GM19372 (cell line): ENCODE measurements at regions not wholly inside any gene's neighbourhood (a gene's known extent, or its start where the extent isn't known, plus 50 kb on each side); places are given as distances from the start of the nearest gene placed in this dataset.

Experiments
- ATAC-seq: cut with Tn5 transposase; IDR thresholded peaks from one replicate; pipeline ENCODE4 v1.9.1; 2021; ENCODE audit warnings: mild to moderate bottlenecking, low read depth, moderate library complexity; ENCODE audit not compliant: unreplicated experiment

GRCh38 chr3:180282386-180282785 lies 245.6 kb upstream of the PEX5L start:
- ATAC-seq = no peak

DNA sequence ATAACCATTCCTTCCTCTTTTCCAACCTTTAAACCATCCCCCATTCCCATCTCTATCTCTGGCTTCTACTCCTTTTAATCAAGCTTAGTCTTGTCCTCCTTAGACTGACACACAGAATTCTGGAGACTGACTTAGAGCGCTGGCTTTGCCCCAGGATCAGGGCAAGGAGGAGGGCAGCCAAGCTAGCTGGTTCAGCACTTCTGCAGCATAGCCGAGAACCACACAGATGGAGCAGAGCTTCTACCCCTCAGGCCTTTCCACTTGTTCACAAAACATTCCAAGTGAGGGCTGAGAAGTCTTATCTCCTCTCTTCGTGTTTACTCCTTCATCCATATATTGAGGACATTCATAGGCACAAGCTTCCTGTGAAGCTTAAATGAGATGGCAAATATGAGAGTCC lies 246.5 kb upstream of the PEX5L start:
- no peak for ATAC-seq

GRCh38 chr3:180284331-180285110 lies 247.8 kb upstream of the PEX5L start:
- no peak for ATAC-seq

DNA sequence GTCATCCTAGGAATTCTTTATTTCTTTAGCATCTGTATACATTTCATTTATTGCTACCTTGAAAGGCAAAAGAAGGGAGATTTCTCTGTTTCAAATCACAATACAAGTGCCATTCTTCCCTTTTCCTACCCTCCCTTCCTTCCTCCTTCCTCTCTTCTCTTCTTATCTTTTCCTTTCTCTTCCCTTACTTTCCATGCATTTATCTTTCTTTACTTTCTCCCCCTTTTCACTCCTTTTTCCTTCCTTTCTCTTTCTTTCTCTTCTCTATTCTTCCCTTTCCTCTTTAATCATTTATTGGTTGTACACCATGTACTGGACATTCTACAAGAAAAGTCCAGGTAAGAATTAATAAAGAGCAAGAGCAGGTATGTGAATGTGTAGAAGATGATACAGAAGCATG lies 251.0 kb upstream of the PEX5L start:
- ATAC-seq = no peak

DNA sequence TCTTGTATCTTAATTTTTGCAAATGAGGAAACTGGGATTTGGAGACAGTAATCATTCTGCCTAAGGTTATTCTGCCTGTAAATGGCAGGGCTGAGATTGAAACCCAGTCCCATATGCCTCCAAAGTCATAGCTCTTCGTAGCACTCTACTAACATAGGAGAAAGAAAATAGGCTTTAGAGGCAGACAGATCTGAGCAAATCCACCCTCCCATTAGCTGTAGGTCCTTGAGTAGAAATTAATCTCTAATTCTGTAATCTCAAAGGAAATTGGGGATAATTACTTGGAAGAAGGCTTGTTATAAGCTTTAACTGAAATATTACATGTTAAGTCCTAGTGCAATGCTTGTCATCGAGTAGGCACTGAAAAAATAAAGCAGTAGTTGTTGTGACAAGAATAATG lies 252.1 kb upstream of the PEX5L start:
- no peak for ATAC-seq

GRCh38 chr3:180290300-180290699 lies 253.6 kb upstream of the PEX5L start:
- no peak for ATAC-seq

GRCh38 chr3:180294282-180295027 lies 257.7 kb upstream of the PEX5L start:
- ATAC-seq = no peak

- no peak for ATAC-seq
Observed at GRCh38 chr3:180295811-180296210, 259.1 kb upstream of the PEX5L start.

DNA sequence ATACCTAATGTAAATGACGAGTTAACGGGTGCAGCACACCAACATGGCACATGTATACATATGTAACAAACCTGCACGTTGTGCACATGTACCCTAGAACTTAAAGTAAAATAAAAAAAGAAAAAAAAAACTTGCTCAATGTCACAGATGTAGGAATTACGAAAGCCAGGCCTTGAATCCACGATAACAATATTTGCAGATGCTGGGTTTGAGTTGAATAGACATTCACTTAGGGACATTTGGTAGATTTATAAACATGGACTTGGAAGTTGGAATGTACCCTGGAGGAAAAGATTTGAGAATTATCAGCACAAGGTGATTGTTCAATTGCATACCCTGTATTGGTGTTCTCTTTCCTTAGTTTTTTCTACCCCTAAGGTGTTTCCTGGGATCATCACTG lies 260.2 kb upstream of the PEX5L start:
- ATAC-seq = no peak

GRCh38 chr3:180306155-180306554 lies 269.4 kb upstream of the PEX5L start:
- ATAC-seq = no peak

GRCh38 chr3:180306691-180307090 lies 270.0 kb upstream of the PEX5L start:
- no peak for ATAC-seq

- ATAC-seq = no peak
Observed at GRCh38 chr3:180311242-180311641, 274.5 kb upstream of the PEX5L start.

GRCh38 chr3:180316321-180316720 lies 279.6 kb upstream of the PEX5L start:
- ATAC-seq = no peak

- no peak for ATAC-seq
Observed at GRCh38 chr3:180319461-180319860, 282.5 kb upstream of the TTC14 start.

GRCh38 chr3:180320631-180321030 lies 281.3 kb upstream of the TTC14 start:
- no peak for ATAC-seq

GRCh38 chr3:180321534-180321933 lies 280.4 kb upstream of the TTC14 start:
- no peak for ATAC-seq

- ATAC-seq = no peak
Observed at GRCh38 chr3:180322829-180323228, 279.1 kb upstream of the TTC14 start.

DNA sequence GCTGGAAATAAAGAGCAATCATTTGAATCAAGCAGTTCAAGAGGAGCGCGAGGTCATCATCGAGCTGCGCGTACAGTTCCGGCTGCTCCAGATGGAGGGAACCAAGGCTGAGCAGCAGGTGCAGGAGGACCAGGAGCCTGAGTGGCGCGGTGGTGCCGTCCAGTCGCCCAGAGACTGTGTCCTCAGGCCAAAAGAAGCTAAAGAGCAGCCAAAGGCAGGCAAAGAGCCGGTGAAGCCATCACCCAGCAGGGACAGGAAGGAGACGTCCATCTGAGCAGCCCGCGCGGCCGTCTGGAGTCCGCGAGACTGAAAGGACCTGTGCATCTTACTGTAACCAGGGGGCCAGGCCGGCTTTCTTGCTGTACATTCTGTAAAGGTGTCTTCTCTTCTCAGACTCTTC lies 277.2 kb upstream of the TTC14 start:
- no peak for ATAC-seq

DNA sequence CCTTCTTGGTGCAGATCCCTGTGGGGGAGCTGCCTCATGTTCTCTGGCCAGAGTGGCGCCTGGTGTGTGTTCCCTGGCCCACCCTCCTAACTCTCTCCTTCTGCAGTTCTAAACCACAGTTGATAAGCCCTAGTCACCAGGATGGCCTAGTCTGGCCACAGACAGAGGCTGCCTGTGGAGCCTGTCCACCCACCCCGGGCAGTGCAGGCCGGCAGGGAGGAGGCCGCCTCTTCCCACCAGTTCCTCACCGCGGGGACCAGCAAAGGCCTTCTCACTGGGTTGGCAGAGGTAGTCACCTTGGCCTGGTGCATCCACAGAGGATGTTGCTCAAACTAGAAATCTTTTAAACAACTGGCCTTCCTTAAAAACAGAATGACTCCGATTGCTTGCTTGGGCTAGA lies 276.4 kb upstream of the TTC14 start:
- ATAC-seq = no peak

DNA sequence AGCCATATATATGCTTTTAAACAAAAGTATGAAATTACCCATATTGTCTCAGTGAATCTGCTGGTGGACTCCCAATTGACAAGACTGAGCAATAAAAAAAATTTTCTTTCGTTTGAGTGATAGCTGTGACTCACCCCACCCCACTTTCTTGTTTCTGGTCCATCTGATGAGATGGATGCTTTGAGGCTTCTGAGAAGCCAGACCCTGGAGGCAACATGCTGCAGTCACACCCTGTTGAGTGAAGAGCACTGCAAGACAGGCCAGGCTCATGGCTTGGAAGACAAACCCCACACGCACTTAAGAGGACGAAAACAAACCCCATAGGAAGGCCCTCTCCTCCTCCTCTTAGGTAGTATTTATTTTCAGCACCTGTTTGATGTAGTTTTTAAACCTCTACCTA lies 276.0 kb upstream of the TTC14 start:
- no peak for ATAC-seq

GRCh38 chr3:180329187-180329586 lies 272.8 kb upstream of the TTC14 start:
- ATAC-seq = peak; percentile 64

DNA sequence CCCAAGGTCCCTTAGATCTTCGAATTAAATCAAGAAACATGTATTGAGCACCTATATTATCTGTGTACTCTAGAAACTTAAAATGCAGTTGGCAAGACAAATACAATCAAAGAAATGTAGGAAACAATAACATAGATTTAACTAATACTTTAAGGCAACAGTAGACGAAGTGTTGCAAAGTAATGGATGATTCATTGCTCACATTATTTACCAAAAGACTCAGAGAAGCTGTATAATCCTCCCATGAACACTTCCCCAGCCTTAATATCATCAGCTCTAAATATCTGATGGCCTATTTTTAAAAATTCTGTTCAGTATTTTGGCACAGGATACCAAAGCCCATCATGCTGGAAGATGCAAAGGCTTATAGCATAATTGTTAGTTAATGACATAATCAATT lies 272.1 kb upstream of the TTC14 start:
- ATAC-seq = no peak
